H9 (cell line): ENCODE measurements at regions not wholly inside any gene's neighbourhood (a gene's known extent, or its start where the extent isn't known, plus 50 kb on each side); places are given as distances from the start of the nearest gene placed in this dataset.

Experiments used
- DNase-seq: peaks from one replicate; pipeline ENCODE4 v3.0.0-alpha.2; 2017
- H2AFZ ChIP-seq: one replicate; pipeline ENCODE4 v1.6.1; 2013; ENCODE audit warnings: mild to moderate bottlenecking, low read length, control low read depth, moderate library complexity
- H2AK5ac ChIP-seq: 2 replicates; pipeline ENCODE4 v1.6.1; 2013; ENCODE audit warnings: low read length, control low read depth, mixed read lengths; ENCODE audit not compliant: insufficient read length
- H2BK120ac ChIP-seq: one replicate; pipeline ENCODE4 v1.6.1; 2013; ENCODE audit warnings: low read depth, mild to moderate bottlenecking, low read length, control low read depth, inconsistent platforms; ENCODE audit not compliant: poor library complexity, severe bottlenecking
- H2BK12ac ChIP-seq: 2 replicates; pipeline ENCODE4 v1.6.1; 2013; ENCODE audit warnings: low read length, control low read depth, mixed read lengths, low read depth; ENCODE audit not compliant: insufficient read length
- H2BK15ac ChIP-seq: 2 replicates; pipeline ENCODE4 v1.6.1; 2013; ENCODE audit warnings: low read depth, low read length, control low read depth
- H2BK20ac ChIP-seq: one replicate; pipeline ENCODE4 v1.6.1; 2013; ENCODE audit warnings: low read depth, mild to moderate bottlenecking, low read length, control low read depth, inconsistent platforms; ENCODE audit not compliant: poor library complexity, severe bottlenecking
- H2BK5ac ChIP-seq: 2 replicates; pipeline ENCODE4 v1.6.1; 2013; ENCODE audit warnings: low read length, control low read depth, mixed read lengths; ENCODE audit not compliant: insufficient read length
- H3K14ac ChIP-seq: 2 replicates; pipeline ENCODE4 v1.6.1; 2013; ENCODE audit warnings: low read length, control low read depth; ENCODE audit not compliant: insufficient read depth
- H3K18ac ChIP-seq: 2 replicates; pipeline ENCODE4 v1.6.1; 2013; ENCODE audit warnings: low read depth, mild to moderate bottlenecking, mixed read lengths, low read length, control low read depth; ENCODE audit not compliant: insufficient read length
- H3K23ac ChIP-seq: 2 replicates; pipeline ENCODE4 v1.6.1; 2013; ENCODE audit warnings: low read length, control low read depth, mixed read lengths, low read depth; ENCODE audit not compliant: insufficient read length
- H3K23me2 ChIP-seq: 2 replicates; pipeline ENCODE4 v1.6.1; 2013; ENCODE audit warnings: low read depth, mild to moderate bottlenecking, mixed read lengths, low read length, control low read depth; ENCODE audit not compliant: insufficient read length, poor library complexity, severe bottlenecking
- H3K27ac ChIP-seq: 2 replicates; pipeline ENCODE4 v1.5.1; 2013; ENCODE audit warnings: low read length, control low read depth, mixed read lengths, low read depth; ENCODE audit not compliant: insufficient read length
- H3K27me3 ChIP-seq: 2 replicates; pipeline ENCODE4 v1.6.1; 2013; ENCODE audit warnings: low read length, control low read depth, inconsistent platforms; ENCODE audit not compliant: insufficient read depth
- H3K4ac ChIP-seq: 2 replicates; pipeline ENCODE4 v1.6.1; 2013; ENCODE audit warnings: low read depth, mild to moderate bottlenecking, control low read depth, inconsistent platforms, low read length, moderate library complexity
- H3K4me1 ChIP-seq: 2 replicates; pipeline ENCODE4 v1.6.1; 2013; ENCODE audit warnings: low read length, control low read depth, inconsistent platforms; ENCODE audit not compliant: insufficient read depth
- H3K4me2 ChIP-seq: 2 replicates; pipeline ENCODE4 v1.6.1; 2013; ENCODE audit warnings: low read length, control low read depth, mixed read lengths; ENCODE audit not compliant: insufficient read length, insufficient read depth
- H3K56ac ChIP-seq: 2 replicates; pipeline ENCODE4 v1.6.1; 2013; ENCODE audit warnings: low read depth, mild to moderate bottlenecking, mixed read lengths, low read length, control low read depth; ENCODE audit not compliant: insufficient read length
- H3K79me1 ChIP-seq: 2 replicates; pipeline ENCODE4 v1.6.1; 2013; ENCODE audit warnings: low read depth, mild to moderate bottlenecking, moderate library complexity, low read length, control low read depth, inconsistent platforms; ENCODE audit not compliant: insufficient read depth, poor library complexity, severe bottlenecking
- H3K79me2 ChIP-seq: 2 replicates; pipeline ENCODE4 v1.6.1; 2013; ENCODE audit warnings: low read length, control low read depth, inconsistent platforms; ENCODE audit not compliant: insufficient read depth
- H3K9ac ChIP-seq: 2 replicates; pipeline ENCODE4 v1.6.1; 2013; ENCODE audit warnings: low read length, control low read depth, mixed read lengths; ENCODE audit not compliant: insufficient read length; ENCODE audit errors: extremely low read depth
- H3K9me3 ChIP-seq: one replicate; pipeline ENCODE4 v1.6.1; 2013; ENCODE audit warnings: low read depth, low read length, inconsistent platforms; ENCODE audit not compliant: control insufficient read depth
- H3T11ph ChIP-seq: one replicate; pipeline ENCODE4 v1.6.1; 2013; ENCODE audit warnings: mild to moderate bottlenecking, low read length, control low read depth, inconsistent platforms
- H4K20me1 ChIP-seq: one replicate; pipeline ENCODE4 v1.6.1; 2013; ENCODE audit not compliant: control insufficient read depth, insufficient read length, insufficient read depth
- H4K5ac ChIP-seq: 2 replicates; pipeline ENCODE4 v1.6.1; 2013; ENCODE audit warnings: low read depth, mild to moderate bottlenecking, mixed read lengths, low read length, control low read depth; ENCODE audit not compliant: insufficient read length
- H4K8ac ChIP-seq: replicated peaks from 2 replicates; pipeline ENCODE4 v1.6.1; 2013; ENCODE audit warnings: low read length, control low read depth, mixed read lengths, low read depth; ENCODE audit not compliant: insufficient read length
- H4K91ac ChIP-seq: 2 replicates; pipeline ENCODE4 v1.6.1; 2013; ENCODE audit warnings: low read depth, mild to moderate bottlenecking, moderate library complexity, mixed read lengths, low read length, control low read depth; ENCODE audit not compliant: insufficient read length
- H3K27ac Mint-ChIP-seq, 3 experiments: 2 replicates in 2 of 3; 3 replicates in 1 of 3; pipeline ENCODE4 v1.8.0; 2020 to 2021; ENCODE audit warnings: mixed read lengths in 3 of 3, mild to moderate bottlenecking in 1 of 3, moderate library complexity in 1 of 3
- H3K27me3 Mint-ChIP-seq: 2 replicates; pipeline ENCODE4 v1.8.0; 2021; ENCODE audit warnings: low read depth, mild to moderate bottlenecking, moderate library complexity, mixed read lengths
- H3K36me3 Mint-ChIP-seq, 3 experiments: 2 replicates in 2 of 3; 3 replicates in 1 of 3; pipeline ENCODE4 v1.8.0; 2020 to 2021; ENCODE audit warnings: low read depth in 3 of 3, mixed read lengths in 3 of 3; ENCODE audit not compliant: insufficient read depth in 1 of 3
- H3K4me1 Mint-ChIP-seq, 2 experiments: 2 replicates each; pipeline ENCODE4 v1.8.0; 2020; ENCODE audit warnings: mixed read lengths in 2 of 2
- H3K4me3 Mint-ChIP-seq, 2 experiments: 2 replicates in 1 of 2; 3 replicates in 1 of 2; pipeline ENCODE4 v1.8.0; 2020 to 2021; ENCODE audit warnings: mild to moderate bottlenecking in 2 of 2, mixed read lengths in 2 of 2, moderate library complexity in 1 of 2
- H3K9me3 Mint-ChIP-seq, 2 experiments: 2 replicates in 1 of 2; 3 replicates in 1 of 2; pipeline ENCODE4 v1.8.0; 2020; ENCODE audit warnings: mild to moderate bottlenecking in 2 of 2, mixed read lengths in 2 of 2, moderate library complexity in 1 of 2
- WGBS: extraction: QIAGEN DNeasy Blood & Tissue Kit; methylation state at CpG from one replicate; pipeline ENCODE4 v1.1.7; 2013; ENCODE audit warnings: missing lambda C conversion rate, low lambda C conversion rate, mixed read lengths; ENCODE audit not compliant: insufficient read length; ENCODE audit errors: extremely low coverage; 5-methylcytosine and 5-hydroxymethylcytosine counted together
- TF ChIP-seq, protein P1 (sequence below): fragments of 200-600 bp; sonication (generic); conservative IDR thresholded peaks from 3 replicates; pipeline ENCODE4 v1.8.0; 2021; ENCODE audit warnings: antibody characterized with exemption, mild to moderate bottlenecking

DNA sequence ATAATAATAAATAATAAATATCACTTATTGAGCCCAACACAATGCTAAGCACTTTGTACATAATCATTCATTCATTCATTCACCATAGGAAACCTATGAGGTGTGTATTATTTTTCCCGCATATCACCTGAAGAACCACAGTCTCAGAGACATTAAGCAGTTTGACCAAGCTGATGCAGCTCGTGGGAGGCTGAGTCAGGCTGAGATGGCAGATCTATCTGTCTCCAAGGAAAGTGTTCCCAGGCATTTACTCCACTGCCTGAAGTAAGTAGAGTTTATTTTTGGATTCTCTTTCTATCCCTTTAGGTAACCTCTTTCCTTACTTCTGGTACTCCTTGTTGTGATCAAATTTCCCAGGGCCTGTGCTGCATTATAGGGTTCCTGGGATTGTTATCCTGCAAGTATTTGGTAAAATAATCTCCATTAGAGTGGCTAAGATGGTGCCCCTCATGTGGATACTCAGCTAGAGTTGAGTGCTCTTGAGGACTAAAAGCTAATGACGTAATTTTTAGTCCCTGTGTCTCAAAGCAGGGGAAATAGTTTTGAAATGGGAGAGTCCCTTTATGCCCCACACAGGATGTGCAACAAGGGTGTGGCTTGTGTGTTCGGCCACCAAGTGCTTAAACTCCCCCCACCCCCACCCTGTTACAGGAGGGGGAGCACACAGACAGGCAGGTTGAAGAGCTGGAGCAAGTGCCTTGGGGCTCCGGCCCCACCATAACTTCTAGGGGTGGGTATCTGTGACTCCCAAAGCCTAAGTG is 467.0 kb downstream of the STIM2 start:
- no peaks in the 10 kb centered on the region for H3K79me1 ChIP-seq
- H2AK5ac ChIP-seq, result no peak overlapping the region
- no peak overlapping the region for H2BK120ac ChIP-seq
- Mint-ChIP-seq H3K4me1 (peaks cover 5% of the 10 kb centered on the region in 2 experiments), H3K27me3 (no peaks in the 10 kb centered on the region), H3K4me3 (no peak overlapping the region), H3K9me3 (peaks cover 0 to 3% of the 10 kb centered on the region in 2 experiments; a peak in 2 of 5 replicates), H3K27ac (no peak overlapping the region), H3K36me3 (peaks cover 0 to 1% (median 0%) of the 10 kb centered on the region in 3 experiments; a peak in 1 of 7 replicates)
- H3K56ac ChIP-seq, result no peak overlapping the region
- DNase-seq, result no peak
- no peaks in the 10 kb centered on the region for H3K79me2 ChIP-seq
- no peak overlapping the region for H3K23ac ChIP-seq
- H3K27me3 ChIP-seq, result no peaks in the 10 kb centered on the region
- H3K9me3 ChIP-seq, result no peaks in the 10 kb centered on the region
- no peak overlapping the region for H2BK12ac ChIP-seq
- H2BK15ac ChIP-seq, result no peak overlapping the region
- no peak overlapping the region for H3K9ac ChIP-seq
- H2BK20ac ChIP-seq, result no peak overlapping the region
- no peaks in the 10 kb centered on the region; the same call in 1 of the 2 replicates for H3K4me1 ChIP-seq
- H3K4me2 ChIP-seq, result no peak overlapping the region
- no peak overlapping the region for H3K27ac ChIP-seq
- H3K14ac ChIP-seq, result no peak overlapping the region
- no peak overlapping the region for H3T11ph ChIP-seq
- H4K91ac ChIP-seq, result no peak overlapping the region
- WGBS, result no CpG with 5 or more reads among the region's 5 CpGs
- H2AFZ ChIP-seq, result no peak overlapping the region
- no peak overlapping the region for H4K5ac ChIP-seq
- H3K23me2 ChIP-seq, result no peaks in the 10 kb centered on the region
- no peak overlapping the region for H3K4ac ChIP-seq
- no peak overlapping the region for H4K8ac ChIP-seq
- no peak overlapping the region for H3K18ac ChIP-seq
- TF ChIP-seq, protein P1, sequence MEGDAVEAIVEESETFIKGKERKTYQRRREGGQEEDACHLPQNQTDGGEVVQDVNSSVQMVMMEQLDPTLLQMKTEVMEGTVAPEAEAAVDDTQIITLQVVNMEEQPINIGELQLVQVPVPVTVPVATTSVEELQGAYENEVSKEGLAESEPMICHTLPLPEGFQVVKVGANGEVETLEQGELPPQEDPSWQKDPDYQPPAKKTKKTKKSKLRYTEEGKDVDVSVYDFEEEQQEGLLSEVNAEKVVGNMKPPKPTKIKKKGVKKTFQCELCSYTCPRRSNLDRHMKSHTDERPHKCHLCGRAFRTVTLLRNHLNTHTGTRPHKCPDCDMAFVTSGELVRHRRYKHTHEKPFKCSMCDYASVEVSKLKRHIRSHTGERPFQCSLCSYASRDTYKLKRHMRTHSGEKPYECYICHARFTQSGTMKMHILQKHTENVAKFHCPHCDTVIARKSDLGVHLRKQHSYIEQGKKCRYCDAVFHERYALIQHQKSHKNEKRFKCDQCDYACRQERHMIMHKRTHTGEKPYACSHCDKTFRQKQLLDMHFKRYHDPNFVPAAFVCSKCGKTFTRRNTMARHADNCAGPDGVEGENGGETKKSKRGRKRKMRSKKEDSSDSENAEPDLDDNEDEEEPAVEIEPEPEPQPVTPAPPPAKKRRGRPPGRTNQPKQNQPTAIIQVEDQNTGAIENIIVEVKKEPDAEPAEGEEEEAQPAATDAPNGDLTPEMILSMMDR, result no peak
- no peaks in the 10 kb centered on the region for H4K20me1 ChIP-seq
- H2BK5ac ChIP-seq, result no peak overlapping the region
